Adrenal gland (tissue), 9 donors: ENCODE measurements at regions not wholly inside any gene's neighbourhood (a gene's known extent, or its start where the extent isn't known, plus 50 kb on each side); places are given as distances from the start of the nearest gene placed in this dataset.

Experiments used
- DNase-seq, 7 donors: peaks; one replicate each; pipeline ENCODE4 v3.0.0-alpha.2; 2019 to 2020
- H3K27ac ChIP-seq, 5 donors: fragments of 200-600 bp; sonication (generic) in 4 of 5; 1 replicate in 3 of 5; 2 replicates in 2 of 5; pipeline versions ENCODE4 v1.5.1 to v1.8.0; 2016 to 2020; ENCODE audit warnings: mild to moderate bottlenecking in 1 of 5
- H3K27me3 ChIP-seq: fragments of 200-600 bp; 2 replicates; pipeline ENCODE4 v1.8.0; 2021
- H3K36me3 ChIP-seq, 2 donors: fragments of 200-600 bp; replicated peaks in 1 of 2; 1 replicate in 1 of 2; 2 replicates in 1 of 2; pipeline versions ENCODE4 v1.5.1 to v1.8.0; 2018 to 2022
- H3K4me1 ChIP-seq, 2 donors: fragments of 200-600 bp; replicated peaks in 1 of 2; 1 replicate in 1 of 2; 2 replicates in 1 of 2; pipeline versions ENCODE4 v1.5.1 to v1.8.0; 2018 to 2021
- H3K4me3 ChIP-seq, 4 donors: fragments of 200-600 bp; sonication (generic) in 3 of 4; one replicate each; pipeline ENCODE4 v1.5.1; 2016 to 2018
- H3K9me3 ChIP-seq, 3 donors: fragments of 200-600 bp; sonication (generic) in 1 of 3; replicated peaks in 1 of 3; 1 replicate in 2 of 3; 2 replicates in 1 of 3; pipeline versions ENCODE4 v1.5.1 to v1.8.0; 2016 to 2021
- POLR2A ChIP-seq, 2 donors: fragments of 450-650 bp; IDR thresholded peaks; one replicate each; pipeline ENCODE4 v1.6.1; 2017; ENCODE audit warnings: antibody characterized with exemption in 2 of 2, mild to moderate bottlenecking in 2 of 2, moderate library complexity in 1 of 2
- WGBS, 4 donors: extraction: QIAGEN DNeasy Blood & Tissue Kit in 2 of 4; methylation state at CpG; one replicate each; pipeline versions ENCODE4 v1.1.5 to v1.1.7; 2013 to 2017; 5-methylcytosine and 5-hydroxymethylcytosine counted together
- intact Hi-C, 2 donors: fragments of 100-400 bp; cut with DNase I; formaldehyde crosslinking; loops; one replicate each; pipeline versions ENCODE4 v1.14.1 to v1.15.0; 2022 to 2023
- TF ChIP-seq, protein P1 (sequence below), 6 experiments: fragments of 450-650 bp in 4 of 6; fragments of 200-600 bp in 2 of 6; sonication (generic) in 1 of 6; IDR thresholded peaks; 1 replicate in 5 of 6; 2 replicates in 1 of 6; pipeline versions ENCODE4 v1.5.1 to v1.8.0; 2016 to 2021; ENCODE audit warnings: antibody characterized with exemption in 6 of 6, mild to moderate bottlenecking in 2 of 6, moderate library complexity in 1 of 6
- donor health status: healthy with polysubstance abuse.
- donor health status: Bipolar disorder and iron deficiency.
- donor health status: DM: yes; HTN: yes; CAD: no.
- donor health status: DM: no; HTN: no; CAD: no.
- donor health status: DM: no; HTN: no; CAD: no.

DNA sequence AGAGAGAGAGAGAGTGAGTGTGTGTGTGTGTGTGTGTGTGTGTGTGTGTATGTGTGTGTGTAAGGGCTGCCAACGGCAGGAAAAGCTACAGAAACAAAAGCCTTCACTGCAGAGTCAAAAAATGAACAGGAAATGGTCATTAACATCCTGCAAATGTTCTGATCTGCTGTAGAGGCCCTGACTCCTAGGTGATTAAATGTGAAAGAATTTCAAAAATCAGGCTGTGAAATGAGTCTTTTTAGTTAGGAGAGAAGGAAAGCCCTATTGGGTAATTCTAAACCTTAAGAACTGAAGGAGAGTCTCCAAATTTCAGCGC, 166.5 kb upstream of the MYLIP start:
- no peaks in the 10 kb centered on the region for H3K9me3 ChIP-seq
- H3K27me3 ChIP-seq: no peaks in the 10 kb centered on the region
- WGBS, 4 donors: 48 to 52% (median 51%) methylated on average over 2 of the region's 2 CpGs
- H3K27ac ChIP-seq: no peak overlapping the region
- H3K36me3 ChIP-seq: no peaks in the 10 kb centered on the region
- no peak overlapping the region for H3K4me3 ChIP-seq
- DNase-seq: no peak
- TF ChIP-seq, protein P1, sequence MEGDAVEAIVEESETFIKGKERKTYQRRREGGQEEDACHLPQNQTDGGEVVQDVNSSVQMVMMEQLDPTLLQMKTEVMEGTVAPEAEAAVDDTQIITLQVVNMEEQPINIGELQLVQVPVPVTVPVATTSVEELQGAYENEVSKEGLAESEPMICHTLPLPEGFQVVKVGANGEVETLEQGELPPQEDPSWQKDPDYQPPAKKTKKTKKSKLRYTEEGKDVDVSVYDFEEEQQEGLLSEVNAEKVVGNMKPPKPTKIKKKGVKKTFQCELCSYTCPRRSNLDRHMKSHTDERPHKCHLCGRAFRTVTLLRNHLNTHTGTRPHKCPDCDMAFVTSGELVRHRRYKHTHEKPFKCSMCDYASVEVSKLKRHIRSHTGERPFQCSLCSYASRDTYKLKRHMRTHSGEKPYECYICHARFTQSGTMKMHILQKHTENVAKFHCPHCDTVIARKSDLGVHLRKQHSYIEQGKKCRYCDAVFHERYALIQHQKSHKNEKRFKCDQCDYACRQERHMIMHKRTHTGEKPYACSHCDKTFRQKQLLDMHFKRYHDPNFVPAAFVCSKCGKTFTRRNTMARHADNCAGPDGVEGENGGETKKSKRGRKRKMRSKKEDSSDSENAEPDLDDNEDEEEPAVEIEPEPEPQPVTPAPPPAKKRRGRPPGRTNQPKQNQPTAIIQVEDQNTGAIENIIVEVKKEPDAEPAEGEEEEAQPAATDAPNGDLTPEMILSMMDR (IDR thresholded peaks at IDR 0.05): no peak
- TF ChIP-seq POLR2A (IDR thresholded peaks at IDR 0.05): no peak
- H3K4me1 ChIP-seq: no peaks in the 10 kb centered on the region
- intact Hi-C loops: no loop called here

DNA sequence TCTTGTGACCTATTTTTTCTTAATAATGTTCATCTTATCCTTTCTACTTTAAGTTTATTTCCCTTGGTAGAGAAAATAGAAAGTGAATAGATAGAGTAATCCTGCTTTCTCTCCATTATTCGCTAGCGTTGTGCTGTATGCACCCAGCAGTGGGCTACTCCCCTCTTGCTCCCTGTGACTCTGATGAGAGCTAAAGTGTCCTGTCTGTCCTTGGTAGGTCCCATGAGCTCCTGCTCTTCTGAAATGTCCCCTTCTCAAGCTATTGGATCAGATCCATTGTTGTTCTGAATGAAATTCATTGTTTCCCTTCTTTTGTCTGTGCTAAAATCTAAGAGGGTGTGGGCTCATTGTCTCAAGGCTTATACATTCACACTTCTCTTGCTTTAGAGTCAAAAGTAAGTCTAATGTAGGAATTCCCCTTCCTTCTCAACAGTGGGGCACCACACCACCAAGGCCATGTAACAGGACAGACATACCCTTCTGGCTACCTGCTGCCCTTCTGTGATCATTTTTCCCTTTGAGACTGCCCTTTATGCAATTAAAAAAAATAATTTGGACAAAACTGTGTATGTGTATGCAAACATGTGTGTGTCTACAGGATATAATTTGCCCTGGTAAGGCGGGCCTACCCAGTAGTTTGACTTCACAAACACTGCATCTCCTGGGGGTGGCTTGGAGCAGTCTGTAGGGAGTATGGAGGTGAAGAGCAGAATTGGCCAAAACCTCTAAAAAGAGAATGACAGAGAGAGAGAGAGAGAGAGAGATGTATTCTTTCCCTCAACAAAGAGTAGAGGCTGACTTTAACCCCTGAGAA, 167.0 kb upstream of the MYLIP start:
- TF ChIP-seq POLR2A (IDR thresholded peaks at IDR 0.05): no peak
- TF ChIP-seq, protein P1 (IDR thresholded peaks at IDR 0.05): no peak
- Histone ChIP-seq H3K36me3 (no peaks in the 10 kb centered on the region), H3K4me1 (no peaks in the 10 kb centered on the region), H3K9me3 (no peaks in the 10 kb centered on the region), H3K27ac (peak overlapping the region in 1 of 5 donors; percentile 34), H3K27me3 (no peaks in the 10 kb centered on the region), H3K4me3 (no peak overlapping the region)
- WGBS, 4 donors: 93 to 98% (median 94%) methylated on average over 3 of the region's 3 CpGs
- intact Hi-C loops: no loop called here
- no peak for DNase-seq

DNA sequence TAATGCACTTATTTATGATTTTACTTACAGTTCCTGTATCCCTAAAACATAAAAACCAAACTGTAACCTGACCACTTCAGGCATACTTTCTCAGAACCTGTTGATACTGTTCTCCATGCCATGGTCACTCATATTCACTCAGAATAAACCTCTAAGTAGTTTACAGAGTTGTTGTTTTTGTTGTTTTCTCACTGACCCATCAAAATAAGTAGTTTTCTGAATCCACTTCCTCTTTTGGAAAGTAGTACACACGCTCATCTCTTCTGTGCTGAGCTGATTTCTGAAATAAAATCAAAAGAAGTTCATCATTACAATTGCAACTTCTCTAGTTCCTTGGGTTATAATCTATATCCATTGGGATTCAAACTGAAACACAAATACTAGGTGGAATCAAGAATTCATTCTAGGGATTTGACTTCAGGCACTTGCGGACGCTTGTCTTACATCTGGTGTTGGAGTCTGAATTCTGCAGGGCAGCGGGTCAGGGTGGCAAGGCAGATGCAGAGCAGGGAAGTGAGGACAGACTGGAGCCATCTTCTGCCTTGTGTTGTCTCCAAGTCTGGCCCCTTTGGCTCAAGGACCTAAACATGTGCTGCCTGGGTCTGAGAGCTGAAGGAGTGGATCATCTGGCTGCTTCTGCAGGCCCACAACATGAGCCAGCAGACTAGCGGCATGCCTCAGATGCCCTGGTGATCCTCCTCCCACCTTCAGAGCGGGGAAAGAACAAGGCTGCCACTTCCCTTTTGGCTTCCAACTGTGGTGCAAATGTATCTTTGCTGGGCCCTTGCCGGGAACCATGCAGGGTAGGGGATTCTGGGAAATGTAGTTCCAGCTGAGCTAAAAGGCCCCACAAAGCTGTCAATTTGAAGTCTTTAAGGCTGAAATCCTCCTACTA, 167.9 kb upstream of the MYLIP start:
- peaks cover 0 to 2% of the 10 kb centered on the region in 2 donors for H3K4me1 ChIP-seq
- H3K36me3 ChIP-seq: no peaks in the 10 kb centered on the region
- H3K4me3 ChIP-seq: no peak overlapping the region
- H3K9me3 ChIP-seq: no peaks in the 10 kb centered on the region
- H3K27me3 ChIP-seq: no peaks in the 10 kb centered on the region
- DNase-seq: no peak
- TF ChIP-seq POLR2A (IDR thresholded peaks at IDR 0.05): no peak
- TF ChIP-seq, protein P1 (IDR thresholded peaks at IDR 0.05): no peak
- intact Hi-C loops: no loop called here
- WGBS, 4 donors: 74 to 79% (median 76%) methylated on average over 7 of the region's 7 CpGs
- no peak overlapping the region for H3K27ac ChIP-seq

DNA sequence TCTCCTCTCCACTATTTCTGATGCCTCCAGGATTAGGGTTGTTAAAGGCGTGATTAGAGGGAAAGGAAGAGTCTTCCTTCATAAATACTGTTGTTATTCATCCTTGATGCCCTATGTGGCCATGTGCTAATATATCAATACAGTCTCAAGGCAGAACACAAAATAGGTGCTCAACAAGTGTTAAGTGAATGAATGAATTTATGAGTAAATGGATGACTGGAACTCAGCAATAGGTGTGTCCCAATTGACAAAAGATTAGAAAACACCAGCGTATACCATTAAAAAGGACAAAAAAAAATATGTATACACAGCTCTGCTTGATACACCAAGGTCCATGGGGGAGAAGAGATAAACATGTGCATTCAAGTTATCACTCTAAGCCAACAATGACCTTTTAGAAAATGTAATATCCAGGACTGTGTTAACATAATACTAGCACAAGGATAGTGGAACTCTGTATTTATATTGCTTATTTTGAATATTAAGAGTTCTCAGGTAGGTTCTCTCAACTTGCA, 171.2 kb upstream of the MYLIP start:
- DNase-seq: no peak
- 87 to 94% (median 88%) methylated on average over 2 of the region's 2 CpGs for WGBS, 4 donors
- Histone ChIP-seq H3K4me1 (peaks cover 0 to 2% of the 10 kb centered on the region in 2 donors), H3K9me3 (no peaks in the 10 kb centered on the region), H3K4me3 (no peak overlapping the region), H3K27ac (no peak overlapping the region), H3K27me3 (no peaks in the 10 kb centered on the region), H3K36me3 (no peaks in the 10 kb centered on the region)
- intact Hi-C loops: no loop called here
- TF ChIP-seq, protein P1 (IDR thresholded peaks at IDR 0.05): no peak
- no peak for TF ChIP-seq POLR2A (IDR thresholded peaks at IDR 0.05)
